ENCODE measurements at regions not wholly inside any gene's neighbourhood (a gene's known extent, or its start where the extent isn't known, plus 50 kb on each side); places are given as distances from the start of the nearest gene placed in this dataset.

GRCh38 chr1:209512821-209513220 is 70.7 kb upstream of the CAMK1G start:
- no peak for DNase-seq (ENCODE audit: insufficient read length, low spot score)
- FAIRE-seq, result no peak
- TF ChIP-seq, protein P1, sequence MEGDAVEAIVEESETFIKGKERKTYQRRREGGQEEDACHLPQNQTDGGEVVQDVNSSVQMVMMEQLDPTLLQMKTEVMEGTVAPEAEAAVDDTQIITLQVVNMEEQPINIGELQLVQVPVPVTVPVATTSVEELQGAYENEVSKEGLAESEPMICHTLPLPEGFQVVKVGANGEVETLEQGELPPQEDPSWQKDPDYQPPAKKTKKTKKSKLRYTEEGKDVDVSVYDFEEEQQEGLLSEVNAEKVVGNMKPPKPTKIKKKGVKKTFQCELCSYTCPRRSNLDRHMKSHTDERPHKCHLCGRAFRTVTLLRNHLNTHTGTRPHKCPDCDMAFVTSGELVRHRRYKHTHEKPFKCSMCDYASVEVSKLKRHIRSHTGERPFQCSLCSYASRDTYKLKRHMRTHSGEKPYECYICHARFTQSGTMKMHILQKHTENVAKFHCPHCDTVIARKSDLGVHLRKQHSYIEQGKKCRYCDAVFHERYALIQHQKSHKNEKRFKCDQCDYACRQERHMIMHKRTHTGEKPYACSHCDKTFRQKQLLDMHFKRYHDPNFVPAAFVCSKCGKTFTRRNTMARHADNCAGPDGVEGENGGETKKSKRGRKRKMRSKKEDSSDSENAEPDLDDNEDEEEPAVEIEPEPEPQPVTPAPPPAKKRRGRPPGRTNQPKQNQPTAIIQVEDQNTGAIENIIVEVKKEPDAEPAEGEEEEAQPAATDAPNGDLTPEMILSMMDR (IDR thresholded peaks at IDR 0.05; ENCODE audit: insufficient read depth, missing control alignments), result no peak

DNA sequence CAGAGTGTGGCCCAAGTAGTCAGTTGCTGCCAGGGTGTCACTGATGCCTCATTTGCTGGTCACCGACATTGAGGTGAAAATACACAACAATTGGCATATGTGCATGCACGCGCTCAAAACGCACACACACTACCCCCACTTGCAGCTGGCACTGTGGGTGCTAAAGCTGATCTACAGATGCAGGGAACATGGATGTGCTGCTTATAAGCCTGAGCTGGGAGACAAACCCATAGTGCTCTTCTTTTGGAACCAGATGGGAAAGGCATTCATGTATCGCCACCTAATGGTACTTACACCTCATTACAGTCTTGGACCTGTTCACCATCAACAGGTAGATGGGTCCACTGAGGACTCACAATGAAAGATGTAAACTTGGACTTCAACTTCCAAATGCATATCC is 70.3 kb upstream of the CAMK1G start:
- DNase-seq (ENCODE audit: insufficient read length, low spot score) (no peak), FAIRE-seq (no peak)
- TF ChIP-seq, protein P1 (IDR thresholded peaks at IDR 0.05; ENCODE audit: insufficient read depth, missing control alignments), result peak; percentile 65

DNA sequence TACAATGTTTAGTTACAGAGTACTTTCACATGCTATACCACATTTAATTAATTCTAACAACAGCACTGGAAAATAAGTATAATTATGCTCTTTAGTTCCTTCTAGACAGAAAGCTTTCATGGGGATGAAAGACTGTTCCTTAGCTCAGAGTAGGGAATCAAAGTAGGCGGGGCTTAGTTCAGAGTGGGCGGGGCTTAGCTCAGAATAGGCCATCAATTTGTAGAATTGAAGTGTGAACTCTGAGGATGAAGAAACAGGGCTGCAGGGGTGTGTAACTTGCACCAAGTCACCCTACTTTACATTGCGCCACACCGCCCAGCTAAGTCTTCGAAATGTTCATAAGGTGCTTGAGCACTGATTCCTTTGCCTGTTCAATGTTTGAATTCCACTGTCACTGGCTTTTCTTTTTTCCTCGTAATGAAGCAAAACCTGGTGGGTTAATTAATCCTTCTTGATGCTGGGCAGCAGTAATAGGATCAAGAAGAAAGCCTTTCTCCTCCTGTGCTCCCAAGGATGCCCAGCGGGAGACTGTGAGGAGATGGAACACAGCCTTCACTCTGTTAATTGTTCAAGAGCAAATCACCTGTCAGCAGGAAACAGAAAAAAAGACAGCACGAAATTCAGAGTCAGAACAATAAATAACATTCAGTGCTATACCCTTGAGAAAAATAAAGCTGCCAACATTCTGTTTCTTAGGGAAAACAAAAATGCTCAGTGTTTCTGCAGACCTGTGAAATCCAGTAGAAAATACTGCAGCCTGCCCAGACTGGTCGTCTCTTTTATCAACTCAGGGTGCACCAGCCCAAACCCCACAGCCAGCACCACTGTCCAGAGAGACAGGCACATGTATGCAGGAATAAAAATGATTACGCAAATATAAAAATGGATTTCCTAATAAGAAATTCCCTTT is 66.5 kb upstream of the CAMK1G start:
- DNase-seq (ENCODE audit: insufficient read length, low spot score), result no peak
- TF ChIP-seq, protein P1 (IDR thresholded peaks at IDR 0.05; ENCODE audit: insufficient read depth, missing control alignments), result no peak
- FAIRE-seq, result no peak

GRCh38 chr1:209517681-209518050 is 65.8 kb upstream of the CAMK1G start:
- TF ChIP-seq, protein P1 (IDR thresholded peaks at IDR 0.05; ENCODE audit: insufficient read depth, missing control alignments), result no peak
- FAIRE-seq (no peak), DNase-seq (ENCODE audit: insufficient read length, low spot score) (no peak)

GRCh38 chr1:209519786-209520185 is 63.7 kb upstream of the CAMK1G start:
- FAIRE-seq (no peak), DNase-seq (ENCODE audit: insufficient read length, low spot score) (no peak)
- TF ChIP-seq, protein P1 (IDR thresholded peaks at IDR 0.05; ENCODE audit: insufficient read depth, missing control alignments), result no peak

DNA sequence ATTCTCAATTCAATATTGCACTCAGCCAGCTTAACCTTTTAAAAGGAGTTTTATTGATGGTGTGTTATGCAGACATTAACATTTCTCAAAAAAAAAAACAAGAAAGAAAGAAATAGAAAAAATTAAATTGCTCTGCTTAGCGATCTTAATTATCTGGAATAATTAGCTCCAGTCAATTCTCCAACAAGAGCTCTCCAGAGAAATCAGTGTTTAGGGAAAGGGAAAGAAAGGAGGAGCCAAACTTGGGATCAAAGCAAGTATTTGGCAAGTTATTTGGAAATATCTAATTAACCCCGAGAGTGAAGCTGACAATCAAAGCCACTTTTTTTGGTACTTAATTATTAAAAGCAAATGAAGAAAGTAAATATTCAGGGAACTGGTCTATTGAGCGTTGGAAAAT is 60.7 kb upstream of the CAMK1G start:
- DNase-seq (ENCODE audit: insufficient read length, low spot score) (no peak), FAIRE-seq (no peak)
- TF ChIP-seq, protein P1 (IDR thresholded peaks at IDR 0.05; ENCODE audit: insufficient read depth, missing control alignments), result no peak

GRCh38 chr1:209526137-209526536 is 57.4 kb upstream of the CAMK1G start:
- FAIRE-seq, result no peak

More at GRCh38 chr1:209526137-209526536, 57.4 kb upstream of the CAMK1G start:
- no peak for DNase-seq (ENCODE audit: insufficient read length, low spot score)
- TF ChIP-seq, protein P1 (IDR thresholded peaks at IDR 0.05; ENCODE audit: insufficient read depth, missing control alignments), result no peak
